NCI-H1436 (cell line): ENCODE measurements at regions not wholly inside any gene's neighbourhood (a gene's known extent, or its start where the extent isn't known, plus 50 kb on each side); places are given as distances from the start of the nearest gene placed in this dataset.
"Not testable (repeated sequence)": the region's sequence is repeated elsewhere in the genome, so short reads cannot be mapped to it uniquely, and the experiment has no call there.

ENCODE experiments used
- DNase-seq: peaks from one replicate; lab custom pipeline; 2025; lab: John Stamatoyannopoulos, UW

DNA sequence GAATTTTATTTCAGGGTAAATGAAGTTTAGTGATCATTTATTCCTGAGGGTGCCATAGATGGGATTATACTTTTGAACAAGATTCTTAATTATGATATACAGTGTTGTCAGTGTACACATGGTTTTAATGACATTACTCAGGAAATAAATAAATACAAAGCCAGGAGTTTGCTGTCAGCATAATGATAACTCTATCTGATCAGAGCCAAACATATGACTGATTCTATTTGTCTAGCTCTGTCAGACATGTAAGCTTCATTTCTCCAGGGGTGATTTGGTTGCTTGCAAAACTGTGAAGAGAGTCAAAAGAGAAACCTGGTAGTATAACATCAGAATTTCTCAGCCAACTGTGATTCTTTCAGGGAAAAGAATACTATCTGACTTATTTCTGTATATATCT lies 1425.8 kb upstream of the C9orf72 start:
- DNase-seq, result no peak

DNA sequence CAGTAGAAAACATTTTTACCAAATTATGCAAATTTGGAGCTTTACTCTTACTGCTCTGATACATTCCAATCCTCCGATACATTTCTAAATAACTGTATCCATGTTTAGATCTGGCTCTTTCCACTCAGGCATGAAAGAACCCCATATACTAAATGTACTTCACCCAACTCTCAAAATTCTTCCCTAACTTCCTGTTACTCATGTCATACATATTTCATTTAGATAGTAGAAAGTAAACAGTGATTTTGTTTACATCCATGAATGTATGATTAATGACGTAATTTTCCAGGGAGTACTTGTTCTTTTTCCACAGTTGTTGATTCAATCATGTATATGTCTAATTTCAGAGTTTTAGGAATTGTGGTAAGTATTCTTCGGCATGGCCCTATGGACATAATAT lies 1426.5 kb upstream of the C9orf72 start:
- DNase-seq, result no peak

DNA sequence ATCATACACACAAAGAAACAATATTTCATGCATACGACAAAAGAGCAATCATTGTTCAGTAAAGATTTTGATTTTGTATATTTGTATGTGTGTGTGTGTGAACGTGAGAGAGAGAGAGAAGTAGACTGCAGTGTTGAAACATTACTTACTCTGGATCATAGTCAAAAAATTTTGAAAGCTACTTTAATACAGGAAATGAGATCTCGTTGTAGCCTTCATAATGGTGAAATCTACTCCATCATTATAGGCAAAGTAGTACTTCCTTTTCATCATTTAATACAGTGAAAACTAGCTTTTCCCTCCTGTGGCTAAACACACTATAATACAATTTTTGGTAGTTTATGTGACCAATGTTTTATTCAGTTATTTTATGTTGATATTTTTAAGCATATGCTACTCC lies 1427.7 kb upstream of the C9orf72 start:
- no peak for DNase-seq

DNA sequence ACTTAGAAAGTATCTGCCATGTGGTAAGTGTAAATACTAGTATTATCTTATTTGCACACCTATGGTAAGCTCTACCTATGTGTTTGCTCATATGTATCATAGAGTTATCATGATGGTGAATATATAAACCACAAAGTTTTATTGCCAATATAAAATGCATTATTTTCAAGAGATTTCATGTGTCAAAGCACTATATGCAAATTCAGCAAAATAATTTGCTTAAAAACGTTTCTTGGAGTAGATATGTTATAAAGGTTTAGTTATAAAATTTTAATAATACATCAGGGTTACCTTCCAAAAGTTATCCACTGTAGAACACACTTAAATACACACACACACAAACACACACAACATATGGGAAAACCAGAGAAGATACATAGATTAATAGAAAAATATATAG lies 1431.7 kb upstream of the C9orf72 start:
- DNase-seq, result no peak

DNA sequence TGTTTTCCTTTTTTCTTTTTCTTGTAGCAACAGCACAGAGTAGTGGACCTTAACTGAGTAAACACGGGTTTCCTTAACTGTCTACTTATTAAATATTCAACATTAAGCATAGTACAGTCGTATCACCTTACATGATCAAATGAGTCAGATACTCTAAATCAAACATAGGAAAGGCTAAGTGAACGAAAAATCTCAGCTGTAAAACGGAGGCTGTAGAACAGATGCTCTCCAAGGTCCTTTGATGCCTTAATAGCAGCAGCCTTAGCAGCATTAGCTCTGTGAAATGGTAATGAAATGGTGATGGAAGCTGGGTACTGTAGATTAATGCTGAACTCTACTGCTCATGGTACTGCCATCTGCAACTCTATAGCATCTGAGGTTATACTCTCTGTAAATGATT lies 1433.3 kb upstream of the C9orf72 start:
- no peak for DNase-seq

DNA sequence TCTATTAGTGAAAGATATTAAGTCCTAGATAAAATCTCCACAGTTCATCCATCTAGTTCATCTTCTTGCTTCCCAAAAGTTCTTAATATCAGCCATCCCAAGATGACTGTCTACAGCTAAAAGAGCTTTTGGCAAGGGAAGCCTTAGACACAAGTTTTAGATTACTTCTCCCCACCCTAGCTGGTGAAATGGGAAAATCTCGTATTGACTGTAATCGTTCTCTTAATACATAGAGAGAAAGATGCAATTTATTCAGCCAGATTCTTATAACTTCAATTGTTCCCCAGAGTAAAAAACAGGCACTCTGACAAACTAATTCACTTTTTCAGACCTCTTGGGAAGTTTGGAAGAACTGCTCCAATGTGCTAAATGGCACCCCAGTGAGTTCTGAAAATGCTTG lies 1439.6 kb upstream of the C9orf72 start:
- no peak for DNase-seq

DNA sequence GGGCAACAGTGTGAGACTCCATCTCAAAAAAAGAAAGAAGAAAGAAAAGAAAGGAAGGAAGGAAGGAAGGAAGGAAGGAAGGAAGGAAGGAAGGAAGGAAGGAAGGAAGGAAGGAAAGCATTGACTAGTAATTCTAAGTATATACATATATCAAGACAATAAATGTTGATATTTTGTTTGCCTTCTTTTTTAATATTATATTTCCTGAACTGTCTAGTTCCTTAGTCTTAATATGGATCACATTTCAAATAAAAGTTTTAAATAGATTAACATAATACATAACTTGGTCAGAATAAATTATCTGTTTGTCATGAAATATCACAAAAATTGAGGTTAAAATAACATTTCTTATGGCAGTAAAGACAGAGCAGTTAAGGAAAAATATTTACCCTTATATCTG lies 1448.4 kb upstream of the C9orf72 start:
- no peak for DNase-seq

DNA sequence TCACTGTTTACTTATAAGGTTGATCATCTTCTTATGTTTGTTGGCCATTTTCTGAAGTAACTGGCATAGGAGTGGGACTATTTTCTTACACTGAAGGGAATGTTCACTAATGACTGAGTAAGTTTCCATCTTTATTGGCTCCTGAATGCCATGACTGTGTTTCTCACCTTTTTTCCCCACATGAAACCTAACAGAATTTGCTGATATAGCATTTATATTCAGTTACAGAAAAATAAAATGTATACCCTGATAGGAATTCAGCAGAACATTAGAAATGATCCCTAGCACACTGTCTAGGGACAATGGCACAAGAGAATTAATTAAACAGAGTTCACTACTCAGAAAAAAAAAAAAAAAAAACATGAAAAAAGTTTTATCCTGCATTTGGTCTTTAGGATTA lies 1465.1 kb upstream of the C9orf72 start:
- no peak for DNase-seq

DNA sequence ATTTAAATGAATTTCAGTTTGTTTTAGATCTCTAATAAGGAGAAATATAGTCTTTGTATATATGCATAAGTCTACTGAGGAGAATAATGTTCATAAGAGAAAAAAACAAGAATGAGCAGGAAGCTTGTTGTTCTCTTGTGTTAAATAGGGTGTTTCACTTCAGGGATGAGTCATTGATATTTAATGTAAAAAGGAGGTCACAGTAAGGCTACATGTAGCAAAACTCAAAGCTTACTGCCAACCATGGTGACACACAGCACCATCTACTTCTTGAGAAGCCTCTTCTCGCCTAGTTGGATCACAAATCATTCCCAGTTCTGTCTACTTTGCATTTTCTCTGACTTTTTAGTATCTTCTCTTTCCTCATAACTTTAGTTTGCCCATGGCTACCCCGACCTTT lies 1466.0 kb upstream of the C9orf72 start:
- DNase-seq, result no peak

DNA sequence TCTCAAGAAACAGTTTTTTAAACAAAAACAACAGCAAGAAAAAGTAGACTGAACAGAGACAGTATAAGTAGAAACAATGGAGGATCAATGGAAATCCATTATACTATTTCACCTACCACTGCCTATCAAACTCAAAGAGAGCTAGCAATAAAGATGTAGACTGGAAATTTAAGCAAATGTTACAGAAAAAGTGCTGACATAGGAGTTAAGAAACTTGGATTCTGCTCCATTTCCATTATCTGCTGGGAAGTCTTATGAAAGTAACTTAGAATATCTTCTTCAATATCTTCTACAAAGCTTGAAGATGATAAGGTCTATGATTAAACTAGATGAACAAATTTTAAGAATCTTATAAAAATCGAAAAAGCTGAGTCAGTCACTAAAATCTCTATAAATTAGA lies 1469.8 kb upstream of the C9orf72 start:
- no peak for DNase-seq

DNA sequence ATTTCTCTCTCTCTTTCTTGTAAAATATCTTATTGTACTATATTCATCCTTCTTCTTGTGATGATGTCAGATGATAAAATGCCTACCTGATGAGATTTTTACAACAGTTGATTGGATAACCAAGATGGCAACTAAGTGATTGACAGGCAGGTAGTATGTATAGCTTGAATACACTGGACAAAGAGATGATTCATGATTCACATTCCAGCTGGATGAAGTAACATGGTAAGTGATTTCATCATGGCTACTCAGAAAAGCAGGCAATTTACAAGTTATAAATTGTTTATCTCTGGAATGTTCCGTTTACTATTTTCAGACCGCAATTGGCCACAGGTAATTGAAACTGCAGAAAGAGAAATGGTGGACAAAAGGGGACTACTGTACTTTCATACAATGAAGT lies 1471.7 kb upstream of the C9orf72 start:
- no peak for DNase-seq

DNA sequence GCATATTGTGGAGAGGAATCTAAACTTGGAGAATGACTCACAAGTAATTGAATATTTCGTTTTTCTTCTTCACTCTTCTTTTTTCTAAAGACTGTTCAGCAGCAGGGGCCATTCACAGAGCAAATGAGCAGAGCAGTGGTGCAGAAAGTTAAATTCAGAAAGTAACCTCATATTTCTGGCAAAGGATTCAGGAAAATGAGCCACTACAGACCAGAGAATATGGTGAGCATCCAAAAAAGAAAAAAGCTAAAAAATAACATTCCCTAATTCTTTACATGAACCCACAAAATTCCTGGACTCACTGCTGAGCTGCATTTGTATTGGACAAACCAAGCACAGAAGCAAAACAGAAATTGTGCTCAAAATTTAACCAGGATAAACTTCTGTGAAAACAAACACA lies 1486.8 kb upstream of the C9orf72 start:
- no peak for DNase-seq

DNA sequence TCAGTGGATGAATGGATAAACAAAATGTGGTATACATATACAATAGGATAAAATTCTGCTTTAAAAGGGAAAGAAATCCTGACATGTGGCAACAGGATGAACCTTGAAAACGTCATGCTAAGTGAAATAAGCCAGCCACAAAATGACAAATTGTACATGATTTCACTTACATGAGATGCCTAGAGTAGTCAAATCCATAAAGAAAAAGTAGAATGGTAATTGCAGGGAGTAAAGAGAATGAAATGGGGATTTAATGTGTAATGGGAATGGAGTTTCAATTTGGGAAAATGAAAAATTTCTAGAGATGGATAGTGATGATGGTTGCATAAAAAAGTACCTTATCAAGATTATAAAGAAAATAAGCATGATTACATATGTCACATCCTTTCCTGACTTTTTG lies 1489.2 kb upstream of the C9orf72 start:
- no peak for DNase-seq

DNA sequence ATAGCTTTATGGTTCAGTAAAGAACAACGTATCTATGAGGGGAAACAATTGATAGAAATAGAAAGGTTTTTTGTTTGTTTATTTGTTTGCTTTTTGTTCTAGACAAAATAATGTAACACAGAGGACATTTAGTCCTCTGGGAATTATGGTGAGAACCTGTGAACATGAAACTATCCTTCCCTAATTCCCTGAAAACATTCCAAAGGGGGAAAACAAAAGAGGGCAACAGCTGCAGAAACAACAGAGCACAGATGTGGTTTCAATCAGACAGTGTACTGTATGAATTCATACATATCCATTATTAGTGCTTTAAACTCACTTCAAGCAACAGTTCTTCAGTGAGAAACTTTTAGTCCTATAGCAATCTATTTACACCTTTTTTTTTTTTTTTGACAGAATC lies 1489.8 kb upstream of the C9orf72 start:
- DNase-seq, result no peak

DNA sequence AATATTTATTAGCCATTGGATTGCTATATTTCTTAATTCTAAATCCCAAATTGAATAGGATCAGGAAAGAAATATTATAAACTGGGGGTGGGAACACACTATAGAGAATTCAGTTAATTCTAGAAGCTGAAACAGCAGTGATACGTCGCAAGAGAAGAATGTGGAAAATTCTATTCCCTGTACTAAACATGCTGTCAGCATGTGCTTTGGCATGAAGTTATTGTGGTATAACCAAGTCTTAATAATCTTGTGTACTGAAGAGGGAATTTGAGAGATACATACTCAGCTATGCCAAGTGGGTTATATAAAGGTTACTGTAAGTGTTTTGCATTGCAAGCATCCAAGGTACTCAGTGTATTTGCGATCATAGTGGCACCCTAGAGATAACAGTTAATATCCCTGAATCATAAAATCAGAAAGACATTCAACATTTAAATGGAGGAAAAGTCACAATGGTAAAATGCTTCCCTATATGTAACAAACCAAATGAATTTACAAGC lies 1492.9 kb upstream of the C9orf72 start:
- no peak for DNase-seq

DNA sequence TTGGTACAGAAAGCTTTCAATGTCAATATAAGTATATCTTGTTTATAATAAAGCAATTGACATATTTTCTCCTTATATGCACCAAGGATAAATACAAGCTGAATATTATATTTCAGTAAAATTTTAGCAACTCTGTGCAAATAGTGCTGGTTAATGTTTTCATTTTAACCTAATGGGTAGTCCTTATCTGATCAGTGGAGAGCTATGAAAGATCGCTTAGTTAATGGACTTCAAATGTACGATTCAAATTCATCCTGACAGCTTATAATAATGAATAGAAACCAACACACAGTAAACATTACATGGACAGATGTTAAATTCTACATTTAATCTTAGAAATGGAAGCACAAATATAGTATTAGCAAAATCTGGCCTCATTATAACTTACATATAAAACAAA lies 1495.2 kb upstream of the C9orf72 start:
- no peak for DNase-seq

DNA sequence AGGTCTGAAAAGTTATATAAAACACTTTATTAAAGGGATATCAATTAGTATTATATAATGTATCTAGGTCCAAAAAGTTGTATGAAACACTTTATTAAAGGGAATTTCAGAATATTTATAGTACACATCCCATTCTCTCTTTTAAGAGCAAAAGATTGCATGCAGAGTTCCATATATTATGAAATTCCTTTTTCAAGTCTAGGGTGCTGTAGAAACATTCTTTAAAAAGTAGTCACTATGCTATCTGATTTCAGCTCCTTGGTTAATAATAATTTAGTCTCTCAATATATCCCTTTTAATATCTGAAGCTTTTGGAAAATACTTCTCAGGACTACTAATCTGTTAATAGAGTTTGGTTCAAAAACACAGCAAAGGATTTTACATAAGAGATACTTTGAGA lies 1496.1 kb upstream of the C9orf72 start:
- DNase-seq, result no peak

DNA sequence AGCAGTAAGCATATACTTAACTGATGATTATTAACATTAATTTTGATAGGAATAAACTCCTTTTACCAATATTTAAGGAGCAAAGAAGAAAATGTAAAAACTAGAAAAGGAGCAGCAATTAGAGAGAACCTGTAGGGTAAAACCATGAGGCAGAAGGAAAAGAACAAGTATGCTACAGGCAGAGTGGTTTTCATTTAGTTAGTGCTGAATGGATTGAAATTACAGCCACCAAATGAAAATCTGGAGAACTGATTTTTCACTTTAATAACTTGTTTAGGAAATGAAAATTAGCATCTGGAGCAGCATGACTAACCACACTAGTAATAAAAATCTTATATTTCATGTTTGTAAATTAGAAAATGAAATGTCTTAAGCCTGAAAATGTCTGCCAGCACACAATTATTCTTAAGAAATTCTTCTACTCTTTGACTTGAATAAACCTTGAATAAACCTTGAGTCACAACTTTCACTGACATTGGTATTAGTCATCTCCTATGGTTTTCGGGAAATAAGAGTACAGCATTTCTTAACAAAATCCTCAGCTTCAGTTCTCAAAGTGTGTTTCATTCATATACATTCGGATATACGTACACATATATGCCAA lies 1504.9 kb upstream of the C9orf72 start:
- no peak for DNase-seq

DNA sequence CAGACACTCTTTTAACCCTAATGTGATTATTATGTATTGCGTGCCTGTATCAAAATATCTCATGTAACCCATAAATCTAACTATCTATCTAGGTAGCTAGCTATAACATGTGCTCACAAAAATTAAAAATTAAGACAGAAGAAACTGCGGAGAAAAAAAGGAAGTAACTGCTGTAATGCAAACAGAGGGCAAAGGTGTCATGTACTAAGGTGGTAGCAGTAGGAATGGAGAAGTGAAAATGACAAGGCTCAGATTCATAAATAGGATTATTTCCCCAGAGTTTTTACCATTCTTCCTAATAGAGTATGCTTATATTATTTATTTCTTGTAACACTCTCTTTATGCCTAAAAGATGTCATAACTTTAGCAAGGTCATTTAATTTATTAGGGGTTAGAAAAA lies 1527.5 kb upstream of the C9orf72 start:
- no peak for DNase-seq

DNA sequence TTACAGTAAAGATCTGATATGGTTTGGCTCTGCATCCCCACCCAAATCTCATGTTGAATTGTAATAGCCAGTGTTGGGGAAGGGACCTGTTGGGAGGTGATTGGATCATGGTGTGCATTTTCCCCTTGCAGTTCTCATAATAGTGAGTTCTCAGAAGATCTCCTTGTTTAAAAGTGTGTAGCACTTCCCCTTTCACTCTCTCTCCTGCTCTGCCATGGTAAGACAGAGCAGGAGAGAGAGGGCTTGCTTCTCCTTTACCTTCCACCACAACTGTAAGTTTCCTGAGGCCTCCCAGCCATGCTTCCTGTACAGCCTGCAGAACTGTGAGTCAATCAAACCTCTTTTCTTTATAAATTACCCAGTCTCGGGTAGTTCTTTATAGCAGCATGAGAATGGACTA lies 1530.9 kb upstream of the C9orf72 start:
- not testable (repeated sequence) for DNase-seq

DNA sequence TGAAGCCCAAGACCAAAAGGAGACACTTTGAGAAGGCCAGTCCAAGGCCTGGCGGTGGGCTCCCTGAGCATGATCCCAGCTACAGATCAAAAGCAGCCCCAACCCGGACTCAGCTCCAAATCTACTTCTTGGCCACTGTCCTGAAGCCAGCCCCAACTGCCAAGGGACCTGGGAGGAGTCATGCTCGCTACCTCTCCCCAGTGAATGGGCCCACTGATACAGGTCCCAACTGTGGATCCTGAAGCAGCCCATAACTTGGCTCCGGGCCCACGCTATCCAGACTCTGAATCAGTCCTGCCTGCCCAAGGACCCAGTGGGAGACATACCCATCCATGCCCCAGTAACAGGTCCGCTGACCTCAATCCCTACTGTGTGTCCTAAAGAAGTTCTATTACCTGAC lies 1545.3 kb upstream of the C9orf72 start:
- no peak for DNase-seq

DNA sequence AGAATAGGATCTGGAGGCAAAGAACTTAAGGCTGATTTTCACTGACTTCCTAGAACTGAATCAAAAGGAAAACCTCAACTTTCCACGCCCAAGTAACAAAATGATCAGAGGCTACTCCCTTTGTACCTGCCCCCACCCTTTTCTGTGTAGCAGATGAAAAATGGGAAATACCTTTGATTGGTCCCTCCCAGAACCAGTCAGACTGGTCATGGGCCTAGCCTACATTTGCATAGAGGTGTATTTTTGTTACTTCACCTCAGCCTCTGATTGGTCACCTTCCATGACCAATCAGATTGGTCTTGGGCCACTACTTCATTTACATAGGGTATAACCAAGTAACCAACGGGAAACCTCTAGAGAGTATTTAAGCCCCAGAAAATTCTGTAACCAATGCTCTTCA lies 1553.5 kb upstream of the C9orf72 start:
- DNase-seq, result no peak

DNA sequence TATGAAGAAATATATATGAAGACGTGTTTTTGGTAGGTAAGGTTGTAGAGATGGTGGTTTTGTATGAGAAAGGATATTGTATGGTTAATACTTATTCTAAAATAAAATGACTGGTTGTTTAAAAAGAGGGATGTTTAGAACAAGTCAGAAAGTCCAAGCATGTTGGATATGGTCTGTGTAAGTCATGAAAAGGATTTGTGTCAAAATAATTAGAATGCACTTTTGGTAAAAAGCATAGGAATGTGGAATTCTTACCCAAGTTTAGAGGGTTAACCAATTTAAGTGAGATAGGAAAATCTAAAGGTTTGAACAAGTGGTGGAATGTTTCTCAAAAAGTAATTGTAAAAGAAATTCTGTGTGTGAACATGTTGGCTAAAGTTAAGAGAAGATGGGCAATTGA lies 1556.5 kb upstream of the C9orf72 start:
- DNase-seq, result no peak

DNA sequence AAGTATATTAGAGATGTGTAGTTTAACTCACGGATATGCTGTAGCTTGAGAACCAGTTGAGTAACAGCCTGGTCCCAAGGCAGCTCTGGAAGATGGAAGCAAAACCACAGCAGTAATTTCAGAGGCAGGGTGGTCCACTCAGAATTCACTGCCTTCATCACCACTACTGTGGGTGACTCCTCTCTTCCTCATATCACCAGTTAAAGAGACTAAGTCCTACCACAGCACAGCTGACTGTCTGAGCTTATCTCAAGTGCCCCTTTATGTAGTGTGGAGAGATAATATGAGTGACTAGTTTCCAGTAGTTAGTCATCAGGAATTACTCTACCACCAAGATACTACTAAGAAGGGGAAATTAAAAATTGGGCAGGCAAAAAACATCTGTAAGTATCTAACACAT lies 1571.2 kb upstream of the C9orf72 start:
- DNase-seq, result no peak

DNA sequence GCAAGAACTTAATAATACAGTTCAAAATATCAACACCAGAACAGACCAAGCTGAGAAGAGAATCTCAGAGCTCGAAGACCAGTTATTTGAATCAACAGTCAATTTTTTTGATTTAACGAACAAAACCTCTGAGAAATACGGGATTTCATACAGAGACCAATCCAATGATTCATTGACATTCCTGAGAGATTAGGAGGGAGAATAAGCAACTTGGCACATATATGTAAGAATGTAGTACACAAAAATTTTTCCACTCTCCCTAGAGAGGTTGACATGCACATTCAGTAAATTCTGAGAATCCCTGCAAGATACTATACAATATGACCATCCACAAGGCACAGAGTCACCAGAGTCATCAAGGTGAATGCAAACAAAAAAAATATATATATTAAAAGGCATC lies 1577.3 kb upstream of the C9orf72 start:
- no peak for DNase-seq
